Panc1 (cell line): ENCODE measurements at regions not wholly inside any gene's neighbourhood (a gene's known extent, or its start where the extent isn't known, plus 50 kb on each side); places are given as distances from the start of the nearest gene placed in this dataset.

ENCODE experiments used
- ATAC-seq: fragments of 200-7000 bp; cut with Tn5 transposase; 2 replicates; pipeline ENCODE4 v1.9.1; 2020; ENCODE audit warnings: mild to moderate bottlenecking, moderate library complexity
- BruUV-seq: library from RNA; stranded (reverse); fragments of 400-500 nt; replicated peaks from 2 replicates; lab custom pipeline; 2021; lab: Mats Ljungman, UMichigan
- CTCF ChIA-PET: fragments of 300-600 bp; sonication (Branson Sonifier 250); formaldehyde crosslinking; loops from one replicate; lab custom pipeline; 2022; ENCODE audit warnings: antibody characterized with exemption; lab: Charles Lee
- POLR2A ChIA-PET: fragments of 300-600 bp; sonication (Branson Sonifier 250); formaldehyde crosslinking; loops from one replicate; lab custom pipeline; 2022; ENCODE audit warnings: antibody characterized with exemption; lab: Charles Lee
- DNase-seq: peaks from one replicate; pipeline ENCODE4 v3.0.0-alpha.2; 2010; ENCODE audit warnings: low read depth, low spot score
- H3K27ac ChIP-seq: 2 replicates; pipeline ENCODE4 v1.5.1; 2011; ENCODE audit warnings: mild to moderate bottlenecking, low read length, inconsistent platforms
- H3K27me3 ChIP-seq: fragments of 200-500 bp; sonication (Bioruptor generic); 2 replicates; pipeline ENCODE4 v1.6.0; 2014; ENCODE audit warnings: low read length, inconsistent platforms; ENCODE audit not compliant: control insufficient read depth, insufficient read depth
- H3K36me3 ChIP-seq: fragments of 200-500 bp; sonication (Bioruptor generic); 2 replicates; pipeline ENCODE4 v1.5.1; 2014; ENCODE audit warnings: inconsistent platforms, mild to moderate bottlenecking, low read length, moderate library complexity; ENCODE audit not compliant: control insufficient read depth, insufficient read depth
- H3K4me1 ChIP-seq: 2 replicates; pipeline ENCODE4 v1.5.1; 2011; ENCODE audit warnings: inconsistent platforms, mild to moderate bottlenecking, low read length, moderate library complexity; ENCODE audit not compliant: control insufficient read depth, insufficient read depth
- H3K4me3 ChIP-seq, 2 experiments: 2 replicates each; pipeline ENCODE4 v1.5.1; 2011 to 2012; ENCODE audit warnings: low read depth in 2 of 2, low read length in 2 of 2, mild to moderate bottlenecking in 2 of 2, inconsistent platforms in 1 of 2, moderate library complexity in 1 of 2
- H3K9me3 ChIP-seq: fragments of 200-500 bp; sonication (Bioruptor generic); 2 replicates; pipeline ENCODE4 v1.5.1; 2014; ENCODE audit warnings: low read depth, mild to moderate bottlenecking, inconsistent platforms, low read length, moderate library complexity; ENCODE audit not compliant: control insufficient read depth, insufficient read depth
- POLR2AphosphoS5 ChIP-seq: IDR thresholded peaks from 2 replicates; pipeline ENCODE4 v1.6.1; 2012; ENCODE audit warnings: mild to moderate bottlenecking, low read depth, low read length, moderate library complexity
- REST ChIP-seq, 2 experiments: IDR thresholded peaks; 2 replicates each; pipeline ENCODE4 v1.6.1; 2011 to 2012; ENCODE audit warnings: low read depth in 2 of 2, control low read depth in 1 of 2, low read length in 1 of 2, mild to moderate bottlenecking in 1 of 2, moderate library complexity in 1 of 2; ENCODE audit not compliant: insufficient read depth in 1 of 2
- SIN3A ChIP-seq: IDR thresholded peaks from 2 replicates; pipeline ENCODE4 v1.6.1; 2012; ENCODE audit warnings: low read depth, mild to moderate bottlenecking, low read length, moderate library complexity, borderline replicate concordance; ENCODE audit not compliant: insufficient read depth
- TCF7L2 ChIP-seq: IDR thresholded peaks from 2 replicates; pipeline ENCODE4 v1.6.1; 2011; ENCODE audit warnings: mild to moderate bottlenecking, low read depth, low read length, inconsistent platforms
- in situ Hi-C: cut with HindIII; loops from 2 replicates; pipeline ENCODE4 v1.10.0; 2016; ENCODE audit warnings: low sequenced_read_pairs, low pct_unique_long_range_greater_than_20kb
- intact Hi-C: fragments of 100-400 bp; cut with micrococcal nuclease; formaldehyde crosslinking; loops from one replicate; pipeline ENCODE4 v1.10.0; 2022; ENCODE audit not compliant: unreplicated experiment
- TF ChIP-seq, protein P1 (sequence below): fragments of 450-650 bp; IDR thresholded peaks from 2 replicates; pipeline ENCODE4 v1.5.1; 2017; ENCODE audit warnings: mild to moderate bottlenecking

DNA sequence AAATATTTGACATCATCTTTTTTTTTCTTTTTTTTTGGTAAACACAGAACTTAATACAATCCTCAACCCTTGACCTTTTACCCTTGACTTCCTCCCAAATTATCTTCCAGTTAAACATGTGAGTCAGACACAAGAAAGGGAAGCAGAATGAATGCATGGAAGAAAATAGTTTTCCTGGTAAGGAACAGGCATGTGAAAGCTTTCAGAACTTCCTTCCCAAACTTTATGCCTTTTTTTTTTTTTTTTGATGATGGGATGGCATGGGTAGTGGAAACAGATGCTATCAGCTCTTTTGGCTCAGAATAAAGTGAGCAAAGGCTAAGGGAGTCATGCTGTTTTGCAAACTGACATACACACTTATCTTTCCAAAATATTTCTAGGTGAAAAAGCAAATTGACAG lies 1079.1 kb downstream of the TTLL7 start:
- in situ Hi-C loops, result no loop called here
- H3K4me1 ChIP-seq, result no peaks in the 10 kb centered on the region
- H3K27me3 ChIP-seq, result no peaks in the 10 kb centered on the region
- H3K4me3 ChIP-seq, result no peak overlapping the region
- H3K9me3 ChIP-seq, result no peaks in the 10 kb centered on the region
- no peak for ATAC-seq
- intact Hi-C loops, result no loop called here
- ChIA-PET POLR2A (interaction anchor here (0.6 kb wide), 1 partner anchor 102 kb away, joined by 3 read pairs; no protein-coding TSS in a partner anchor), CTCF (no interaction called here)
- no peak for DNase-seq
- H3K27ac ChIP-seq, result no peak overlapping the region
- TF ChIP-seq POLR2AphosphoS5, result no peak
- TF ChIP-seq TCF7L2, result no peak
- TF ChIP-seq REST (IDR thresholded peaks at IDR 0.05; ENCODE audit: insufficient read depth in 1 of 2, low read depth in 2 of 2, low read length in 1 of 2), result no peak
- TF ChIP-seq, protein P1, sequence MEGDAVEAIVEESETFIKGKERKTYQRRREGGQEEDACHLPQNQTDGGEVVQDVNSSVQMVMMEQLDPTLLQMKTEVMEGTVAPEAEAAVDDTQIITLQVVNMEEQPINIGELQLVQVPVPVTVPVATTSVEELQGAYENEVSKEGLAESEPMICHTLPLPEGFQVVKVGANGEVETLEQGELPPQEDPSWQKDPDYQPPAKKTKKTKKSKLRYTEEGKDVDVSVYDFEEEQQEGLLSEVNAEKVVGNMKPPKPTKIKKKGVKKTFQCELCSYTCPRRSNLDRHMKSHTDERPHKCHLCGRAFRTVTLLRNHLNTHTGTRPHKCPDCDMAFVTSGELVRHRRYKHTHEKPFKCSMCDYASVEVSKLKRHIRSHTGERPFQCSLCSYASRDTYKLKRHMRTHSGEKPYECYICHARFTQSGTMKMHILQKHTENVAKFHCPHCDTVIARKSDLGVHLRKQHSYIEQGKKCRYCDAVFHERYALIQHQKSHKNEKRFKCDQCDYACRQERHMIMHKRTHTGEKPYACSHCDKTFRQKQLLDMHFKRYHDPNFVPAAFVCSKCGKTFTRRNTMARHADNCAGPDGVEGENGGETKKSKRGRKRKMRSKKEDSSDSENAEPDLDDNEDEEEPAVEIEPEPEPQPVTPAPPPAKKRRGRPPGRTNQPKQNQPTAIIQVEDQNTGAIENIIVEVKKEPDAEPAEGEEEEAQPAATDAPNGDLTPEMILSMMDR, result no peak
- no peak for TF ChIP-seq SIN3A
- BruUV-seq, result no TSS peak
- H3K36me3 ChIP-seq, result no peaks in the 10 kb centered on the region

DNA sequence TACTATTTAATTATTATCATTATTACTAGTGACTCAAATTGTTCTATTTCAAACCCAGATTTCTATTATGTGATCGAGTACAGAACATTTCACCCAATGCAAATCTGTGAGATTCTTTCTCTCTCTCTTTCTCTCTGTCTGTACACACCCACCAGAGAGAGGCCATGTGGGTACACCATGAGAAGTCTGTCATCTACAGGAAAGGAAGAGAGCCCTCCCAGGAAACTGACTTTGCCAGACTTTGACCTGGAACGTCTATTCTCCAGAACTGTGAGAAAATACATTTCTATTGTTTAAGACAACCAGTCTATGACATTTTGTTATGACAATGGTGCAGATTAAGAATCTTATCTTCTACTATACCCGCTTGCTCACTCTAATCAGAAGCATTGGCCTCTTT lies 1091.6 kb downstream of the TTLL7 start:
- ATAC-seq, result no peak
- Histone ChIP-seq H3K27me3 (no peaks in the 10 kb centered on the region), H3K9me3 (peaks cover 6% of the 10 kb centered on the region; the same call in 1 of the 2 replicates), H3K4me1 (no peaks in the 10 kb centered on the region), H3K27ac (no peak overlapping the region), H3K4me3 (no peak overlapping the region), H3K36me3 (no peaks in the 10 kb centered on the region)
- in situ Hi-C loops (no loop called here), intact Hi-C loops (no loop called here)
- ChIA-PET POLR2A (no interaction called here), CTCF (no interaction called here)
- no TSS peak for BruUV-seq
- DNase-seq, result no peak
- TF ChIP-seq POLR2AphosphoS5 (no peak), SIN3A (no peak), TCF7L2 (no peak), REST (IDR thresholded peaks at IDR 0.05; ENCODE audit: insufficient read depth in 1 of 2, low read depth in 2 of 2, low read length in 1 of 2) (no peak)
- TF ChIP-seq, protein P1, result no peak
